ENCODE measurements at regions not wholly inside any gene's neighbourhood (a gene's known extent, or its start where the extent isn't known, plus 50 kb on each side); places are given as distances from the start of the nearest gene placed in this dataset.

GRCh38 chr5:133900534-133901270 is 67.7 kb downstream of the C5orf15 start:
- TF ChIP-seq TCF7L2 (IDR thresholded peaks at IDR 0.05; ENCODE audit: low read depth, low read length) (no peak), CTCF (IDR thresholded peaks at IDR 0.05) (no peak), SIN3A (IDR thresholded peaks at IDR 0.05; ENCODE audit: borderline replicate concordance, insufficient read depth, low read depth, low read length) (no peak), POLR2AphosphoS5 (IDR thresholded peaks at IDR 0.05; ENCODE audit: low read depth, low read length) (no peak)
- TF ChIP-seq, protein P1, sequence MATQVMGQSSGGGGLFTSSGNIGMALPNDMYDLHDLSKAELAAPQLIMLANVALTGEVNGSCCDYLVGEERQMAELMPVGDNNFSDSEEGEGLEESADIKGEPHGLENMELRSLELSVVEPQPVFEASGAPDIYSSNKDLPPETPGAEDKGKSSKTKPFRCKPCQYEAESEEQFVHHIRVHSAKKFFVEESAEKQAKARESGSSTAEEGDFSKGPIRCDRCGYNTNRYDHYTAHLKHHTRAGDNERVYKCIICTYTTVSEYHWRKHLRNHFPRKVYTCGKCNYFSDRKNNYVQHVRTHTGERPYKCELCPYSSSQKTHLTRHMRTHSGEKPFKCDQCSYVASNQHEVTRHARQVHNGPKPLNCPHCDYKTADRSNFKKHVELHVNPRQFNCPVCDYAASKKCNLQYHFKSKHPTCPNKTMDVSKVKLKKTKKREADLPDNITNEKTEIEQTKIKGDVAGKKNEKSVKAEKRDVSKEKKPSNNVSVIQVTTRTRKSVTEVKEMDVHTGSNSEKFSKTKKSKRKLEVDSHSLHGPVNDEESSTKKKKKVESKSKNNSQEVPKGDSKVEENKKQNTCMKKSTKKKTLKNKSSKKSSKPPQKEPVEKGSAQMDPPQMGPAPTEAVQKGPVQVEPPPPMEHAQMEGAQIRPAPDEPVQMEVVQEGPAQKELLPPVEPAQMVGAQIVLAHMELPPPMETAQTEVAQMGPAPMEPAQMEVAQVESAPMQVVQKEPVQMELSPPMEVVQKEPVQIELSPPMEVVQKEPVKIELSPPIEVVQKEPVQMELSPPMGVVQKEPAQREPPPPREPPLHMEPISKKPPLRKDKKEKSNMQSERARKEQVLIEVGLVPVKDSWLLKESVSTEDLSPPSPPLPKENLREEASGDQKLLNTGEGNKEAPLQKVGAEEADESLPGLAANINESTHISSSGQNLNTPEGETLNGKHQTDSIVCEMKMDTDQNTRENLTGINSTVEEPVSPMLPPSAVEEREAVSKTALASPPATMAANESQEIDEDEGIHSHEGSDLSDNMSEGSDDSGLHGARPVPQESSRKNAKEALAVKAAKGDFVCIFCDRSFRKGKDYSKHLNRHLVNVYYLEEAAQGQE (IDR thresholded peaks at IDR 0.05; ENCODE audit: insufficient read depth in 1 of 2, low read depth in 2 of 2, low read length in 1 of 2), result no peak

Data from Panc1 (cell line).